Neural cell (in vitro differentiated cells): ENCODE measurements at regions not wholly inside any gene's neighbourhood (a gene's known extent, or its start where the extent isn't known, plus 50 kb on each side); places are given as distances from the start of the nearest gene placed in this dataset.
A peak's percentile ranks its signal among the peaks of the same experiment; 100 is the strongest.

Experiments used
- EZH2 ChIP-seq: fragments of 200-600, 300-800 bp; shearing (Covaris generic), sonication (generic); IDR thresholded peaks from 2 replicates; pipeline ENCODE4 v1.6.1; 2014; ENCODE audit warnings: antibody characterized with exemption, low read length, borderline replicate concordance, mild to moderate bottlenecking; ENCODE audit not compliant: insufficient read depth, poor library complexity, severe bottlenecking
- POLR2AphosphoS5 ChIP-seq: IDR thresholded peaks from 2 replicates; pipeline ENCODE4 v1.6.1; 2012
- RAD21 ChIP-seq: fragments of 450-650 bp; conservative IDR thresholded peaks from 2 replicates; pipeline ENCODE4 v1.6.1; 2014; ENCODE audit warnings: antibody characterized with exemption, mild to moderate bottlenecking, moderate library complexity
- SMC3 ChIP-seq: fragments of 450-650 bp; conservative IDR thresholded peaks from 2 replicates; pipeline ENCODE4 v1.6.1; 2014; ENCODE audit warnings: antibody characterized with exemption, mild to moderate bottlenecking, moderate library complexity; ENCODE audit not compliant: poor library complexity
- TAF1 ChIP-seq: IDR thresholded peaks from 2 replicates; pipeline ENCODE4 v1.6.1; 2012; ENCODE audit warnings: low read depth
- TF ChIP-seq, protein P1 (sequence below): fragments of 450-650 bp; IDR thresholded peaks from 2 replicates; pipeline ENCODE4 v1.5.1; 2014; ENCODE audit warnings: antibody characterized with exemption, mild to moderate bottlenecking, moderate library complexity; ENCODE audit not compliant: poor library complexity, severe bottlenecking

DNA sequence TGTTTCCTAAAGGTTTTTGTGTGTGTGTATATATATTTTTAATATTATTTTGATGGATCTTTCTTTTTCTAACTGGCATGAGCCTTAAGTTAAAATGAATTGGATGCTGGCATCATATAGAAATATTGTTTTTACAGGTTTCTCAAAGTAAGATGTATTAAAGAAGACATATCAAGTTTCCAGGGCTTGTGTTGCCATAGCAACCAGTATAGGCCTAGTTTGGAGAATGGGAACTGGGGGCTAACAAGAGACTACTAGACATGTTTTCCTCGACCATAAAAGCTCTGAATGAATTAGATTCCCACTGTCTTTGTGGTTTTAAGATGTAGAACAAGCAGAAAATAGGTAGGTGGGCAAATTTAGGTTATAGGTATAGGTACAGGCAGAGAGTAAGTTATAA lies 771.4 kb downstream of the TUSC7 start:
- TF ChIP-seq SMC3 (no peak), TAF1 (no peak), POLR2AphosphoS5 (peak; percentile 0), EZH2 (no peak), RAD21 (no peak)
- TF ChIP-seq, protein P1, sequence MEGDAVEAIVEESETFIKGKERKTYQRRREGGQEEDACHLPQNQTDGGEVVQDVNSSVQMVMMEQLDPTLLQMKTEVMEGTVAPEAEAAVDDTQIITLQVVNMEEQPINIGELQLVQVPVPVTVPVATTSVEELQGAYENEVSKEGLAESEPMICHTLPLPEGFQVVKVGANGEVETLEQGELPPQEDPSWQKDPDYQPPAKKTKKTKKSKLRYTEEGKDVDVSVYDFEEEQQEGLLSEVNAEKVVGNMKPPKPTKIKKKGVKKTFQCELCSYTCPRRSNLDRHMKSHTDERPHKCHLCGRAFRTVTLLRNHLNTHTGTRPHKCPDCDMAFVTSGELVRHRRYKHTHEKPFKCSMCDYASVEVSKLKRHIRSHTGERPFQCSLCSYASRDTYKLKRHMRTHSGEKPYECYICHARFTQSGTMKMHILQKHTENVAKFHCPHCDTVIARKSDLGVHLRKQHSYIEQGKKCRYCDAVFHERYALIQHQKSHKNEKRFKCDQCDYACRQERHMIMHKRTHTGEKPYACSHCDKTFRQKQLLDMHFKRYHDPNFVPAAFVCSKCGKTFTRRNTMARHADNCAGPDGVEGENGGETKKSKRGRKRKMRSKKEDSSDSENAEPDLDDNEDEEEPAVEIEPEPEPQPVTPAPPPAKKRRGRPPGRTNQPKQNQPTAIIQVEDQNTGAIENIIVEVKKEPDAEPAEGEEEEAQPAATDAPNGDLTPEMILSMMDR, result no peak
